AG04449 (cell line): ENCODE measurements at regions not wholly inside any gene's neighbourhood (a gene's known extent, or its start where the extent isn't known, plus 50 kb on each side); places are given as distances from the start of the nearest gene placed in this dataset.

ENCODE experiments used
- CTCF ChIA-PET: fragments of 350-600 bp; formaldehyde crosslinking; extraction: SDS; loops from one replicate; lab custom pipeline; 2021; ENCODE audit warnings: antibody characterized with exemption; lab: Yijun Ruan, JAX
- POLR2A ChIA-PET: fragments of 400-600, 350-600 bp; formaldehyde crosslinking; extraction: SDS; loops from one replicate; lab custom pipeline; 2020; ENCODE audit warnings: antibody characterized with exemption, inconsistent platforms; lab: Yijun Ruan, JAX
- DNase-seq: peaks from one replicate; pipeline ENCODE4 v3.0.0-alpha.2; 2010; ENCODE audit warnings: low read depth, low spot score
- H3K4me3 ChIP-seq: 2 replicates; pipeline ENCODE4 v1.5.1; 2011; ENCODE audit warnings: low read depth, mild to moderate bottlenecking, control low read depth, low read length
- CTCF ChIP-seq: IDR thresholded peaks from one replicate; pipeline ENCODE4 v1.5.1; 2011; ENCODE audit warnings: mild to moderate bottlenecking, moderate library complexity, low read length, control low read depth, inconsistent platforms; ENCODE audit not compliant: insufficient read depth; ENCODE audit errors: missing control alignments

- H3K4me3 ChIP-seq: no peak overlapping the region
- ChIA-PET CTCF (no interaction called here), POLR2A (no interaction called here)
- DNase-seq: no peak
- TF ChIP-seq CTCF: no peak
Observed at GRCh38 chr5:67378256-67378655, 181.7 kb upstream of the CD180 start.

DNA sequence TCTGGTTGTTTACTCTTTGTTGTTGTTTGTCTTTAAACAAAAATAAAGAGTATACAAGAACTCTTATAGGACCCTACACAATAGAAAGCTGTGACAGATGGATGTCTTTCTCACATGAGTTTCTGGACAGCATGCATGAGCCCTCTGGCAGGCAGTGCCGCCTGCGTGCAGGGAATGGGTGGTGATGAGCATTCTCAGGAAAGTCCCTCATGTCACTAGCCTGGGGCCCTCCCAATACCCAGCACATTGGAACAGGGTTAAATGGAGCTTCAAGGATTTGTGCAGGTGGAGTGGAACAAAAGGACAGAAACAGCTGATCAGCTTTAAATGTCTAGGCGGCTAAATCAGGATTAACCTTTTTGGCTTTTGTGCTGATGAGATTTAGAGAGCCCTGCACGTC lies 181.0 kb upstream of the CD180 start:
- H3K4me3 ChIP-seq: no peak overlapping the region
- no peak for DNase-seq
- CTCF ChIA-PET: no interaction called here
- POLR2A ChIA-PET: no interaction called here
- TF ChIP-seq CTCF: no peak

- ChIA-PET CTCF (no interaction called here), POLR2A (no interaction called here)
- DNase-seq: no peak
- H3K4me3 ChIP-seq: no peak overlapping the region
- TF ChIP-seq CTCF: no peak
Observed at GRCh38 chr5:67375606-67376005, 179.0 kb upstream of the CD180 start.

DNA sequence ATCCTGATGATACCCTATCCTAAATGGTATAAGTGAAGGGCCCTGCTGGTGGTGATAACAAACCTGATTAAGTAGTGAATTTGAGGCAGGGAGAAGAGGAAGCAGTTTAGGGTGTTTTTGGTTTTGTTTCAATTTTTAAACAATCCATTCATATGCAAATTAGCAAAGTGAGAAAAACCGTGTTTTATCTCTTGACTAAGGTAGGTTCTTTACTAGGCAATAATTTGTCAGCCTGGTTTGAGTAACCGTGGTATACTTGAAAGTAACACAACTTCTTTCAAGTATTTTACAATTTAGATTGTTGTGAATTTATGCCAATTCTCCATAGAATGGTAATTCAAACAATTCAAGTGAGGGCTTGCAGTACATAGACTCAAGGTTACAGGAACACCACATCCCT lies 177.8 kb upstream of the CD180 start:
- no peak for DNase-seq
- no peak for TF ChIP-seq CTCF
- CTCF ChIA-PET: no interaction called here
- no peak overlapping the region for H3K4me3 ChIP-seq
- POLR2A ChIA-PET: interaction anchor here (0.6 kb wide), 1 partner anchor 18 kb away, joined by 3 read pairs; no protein-coding TSS in a partner anchor

GRCh38 chr5:67373518-67373917 lies 176.9 kb upstream of the CD180 start:
- CTCF ChIA-PET: interaction anchor here (0.7 kb wide), 1 partner anchor 867 kb away, joined by 3 read pairs; no protein-coding TSS in a partner anchor
- no peak for DNase-seq
- no peak overlapping the region for H3K4me3 ChIP-seq
- no peak for TF ChIP-seq CTCF
- POLR2A ChIA-PET: no interaction called here

DNA sequence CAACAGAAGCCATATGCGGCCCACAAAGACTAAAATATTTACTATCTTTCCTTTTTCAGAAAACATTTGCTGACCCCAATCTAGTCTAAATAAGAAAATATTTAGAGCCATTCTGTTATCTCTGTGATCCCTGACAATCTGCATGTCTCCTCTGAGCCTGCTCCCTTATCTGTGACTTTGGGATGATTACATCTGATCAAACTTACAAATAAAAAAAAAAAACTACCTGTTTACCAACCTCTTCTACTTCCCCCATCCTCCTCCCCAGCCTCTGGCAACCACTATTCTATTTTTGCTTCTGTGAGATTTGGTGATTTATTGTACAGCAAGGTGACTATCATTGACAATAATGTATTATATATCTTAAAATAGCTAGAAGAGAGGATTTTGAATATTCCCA lies 176.3 kb upstream of the CD180 start:
- no peak for TF ChIP-seq CTCF
- ChIA-PET POLR2A (no interaction called here), CTCF (interaction anchor here (0.7 kb wide), 1 partner anchor 867 kb away, joined by 3 read pairs; no protein-coding TSS in a partner anchor)
- no peak overlapping the region for H3K4me3 ChIP-seq
- no peak for DNase-seq
